ENCODE measurements at regions not wholly inside any gene's neighbourhood (a gene's known extent, or its start where the extent isn't known, plus 50 kb on each side); places are given as distances from the start of the nearest gene placed in this dataset.

DNA sequence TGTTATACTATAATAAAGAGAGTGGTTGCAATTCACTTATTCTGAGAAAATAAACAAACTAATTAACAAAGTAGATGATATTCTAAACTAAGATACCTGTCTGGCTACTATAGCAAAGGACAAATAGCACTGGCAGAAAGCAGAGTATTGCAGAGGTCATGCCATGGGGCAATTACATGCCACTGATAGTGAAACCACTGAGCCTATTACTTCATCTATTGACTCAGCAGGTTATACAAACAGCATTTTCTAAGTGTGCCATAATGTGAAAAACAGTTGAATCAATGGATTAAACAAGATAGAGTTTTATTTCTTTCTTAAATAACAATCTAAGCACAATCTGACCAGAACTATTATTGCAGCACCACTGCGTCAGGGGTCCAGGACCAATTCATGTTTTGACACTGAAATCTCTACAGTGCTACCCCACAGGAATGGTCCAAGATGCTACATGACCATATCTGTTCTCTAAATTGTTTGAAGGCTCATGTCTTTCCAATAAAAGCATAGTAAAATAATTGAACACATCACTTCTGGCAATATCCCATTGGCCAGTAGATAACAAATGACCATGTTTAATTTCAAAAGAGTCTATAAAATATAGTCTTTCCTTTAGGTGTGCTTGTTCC lies 389.5 kb upstream of the GRID2 start:
- no peaks in the 10 kb centered on the region for H3K27me3 ChIP-seq (replicated peaks in 1 of 7)
- H3K4me3 ChIP-seq = no peak overlapping the region
- H3K9me3 ChIP-seq = no peaks in the 10 kb centered on the region
- intact Hi-C loops (cut with DNase I; ENCODE audit: low total_unique reads) = no loop called here
- no peak for DNase-seq
- H3K36me3 ChIP-seq = no peaks in the 10 kb centered on the region
- H3K4me1 ChIP-seq = no peaks in the 10 kb centered on the region
- no peak for TF ChIP-seq POLR2AphosphoS5 (IDR thresholded peaks at IDR 0.05)
- TF ChIP-seq, protein P1, sequence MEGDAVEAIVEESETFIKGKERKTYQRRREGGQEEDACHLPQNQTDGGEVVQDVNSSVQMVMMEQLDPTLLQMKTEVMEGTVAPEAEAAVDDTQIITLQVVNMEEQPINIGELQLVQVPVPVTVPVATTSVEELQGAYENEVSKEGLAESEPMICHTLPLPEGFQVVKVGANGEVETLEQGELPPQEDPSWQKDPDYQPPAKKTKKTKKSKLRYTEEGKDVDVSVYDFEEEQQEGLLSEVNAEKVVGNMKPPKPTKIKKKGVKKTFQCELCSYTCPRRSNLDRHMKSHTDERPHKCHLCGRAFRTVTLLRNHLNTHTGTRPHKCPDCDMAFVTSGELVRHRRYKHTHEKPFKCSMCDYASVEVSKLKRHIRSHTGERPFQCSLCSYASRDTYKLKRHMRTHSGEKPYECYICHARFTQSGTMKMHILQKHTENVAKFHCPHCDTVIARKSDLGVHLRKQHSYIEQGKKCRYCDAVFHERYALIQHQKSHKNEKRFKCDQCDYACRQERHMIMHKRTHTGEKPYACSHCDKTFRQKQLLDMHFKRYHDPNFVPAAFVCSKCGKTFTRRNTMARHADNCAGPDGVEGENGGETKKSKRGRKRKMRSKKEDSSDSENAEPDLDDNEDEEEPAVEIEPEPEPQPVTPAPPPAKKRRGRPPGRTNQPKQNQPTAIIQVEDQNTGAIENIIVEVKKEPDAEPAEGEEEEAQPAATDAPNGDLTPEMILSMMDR (IDR thresholded peaks at IDR 0.05 in 8 of 11, conservative IDR thresholded peaks at IDR 0.05 in 3 of 11) = no peak
- TF ChIP-seq POLR2A (IDR thresholded peaks at IDR 0.05) = no peak
- no peak overlapping the region for H3K27ac ChIP-seq
- WGBS, 5 donors = 92 to 100% (median 96%) methylated on average over 1 of the region's 1 CpG

DNA sequence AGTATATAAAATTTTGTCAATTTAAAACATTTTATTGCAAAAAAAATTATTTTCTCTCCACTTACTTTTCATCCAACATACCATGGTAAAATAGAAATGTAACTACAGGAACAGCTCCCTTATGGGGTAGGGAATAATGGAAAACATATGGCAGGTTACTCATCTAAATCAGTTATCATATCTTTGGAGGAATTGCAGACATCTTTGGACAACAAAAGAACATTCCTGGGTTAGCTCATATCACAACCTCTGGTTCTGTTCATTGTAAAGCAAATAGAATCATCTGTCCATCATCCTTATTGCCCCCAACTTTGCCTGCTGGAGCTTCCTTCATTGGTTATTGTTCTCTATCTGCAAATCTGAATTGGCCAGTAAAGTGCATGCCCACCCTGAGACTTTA lies 387.5 kb upstream of the GRID2 start:
- Histone ChIP-seq H3K27me3 (replicated peaks in 1 of 7) (no peaks in the 10 kb centered on the region), H3K9me3 (no peaks in the 10 kb centered on the region), H3K36me3 (no peaks in the 10 kb centered on the region), H3K4me3 (no peak overlapping the region), H3K4me1 (no peaks in the 10 kb centered on the region), H3K27ac (no peak overlapping the region)
- intact Hi-C loops (cut with DNase I; ENCODE audit: low total_unique reads) = no loop called here
- TF ChIP-seq, protein P1 (IDR thresholded peaks at IDR 0.05 in 8 of 11, conservative IDR thresholded peaks at IDR 0.05 in 3 of 11) = no peak
- TF ChIP-seq POLR2AphosphoS5 (IDR thresholded peaks at IDR 0.05) (no peak), POLR2A (IDR thresholded peaks at IDR 0.05) (no peak)
- DNase-seq = no peak

DNA sequence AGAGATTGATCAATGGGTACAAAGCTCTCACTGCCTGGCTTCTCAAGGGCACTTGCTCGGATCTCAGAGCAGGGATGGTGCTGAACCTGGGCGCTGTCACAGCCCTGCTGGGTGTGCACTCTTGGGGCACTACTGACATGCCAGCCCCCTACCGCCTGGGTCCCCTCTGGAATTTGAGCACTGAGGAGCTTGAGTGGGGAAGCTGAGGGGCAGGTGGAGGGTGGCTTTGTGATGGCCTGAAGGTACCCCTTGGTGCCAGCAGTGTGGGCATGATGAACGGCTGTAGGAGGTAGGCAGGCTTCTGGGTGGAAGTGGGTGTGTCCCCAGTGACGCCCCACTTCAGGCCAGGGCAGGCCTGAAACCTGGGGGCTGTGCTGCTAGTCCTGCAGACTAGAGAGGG lies 379.1 kb upstream of the GRID2 start:
- TF ChIP-seq, protein P1 (IDR thresholded peaks at IDR 0.05 in 8 of 11, conservative IDR thresholded peaks at IDR 0.05 in 3 of 11) = no peak
- no peak overlapping the region for H3K4me3 ChIP-seq
- H3K4me1 ChIP-seq = no peaks in the 10 kb centered on the region
- DNase-seq = peak; percentile 64
- no peak overlapping the region for H3K27ac ChIP-seq
- no peaks in the 10 kb centered on the region for H3K27me3 ChIP-seq (replicated peaks in 1 of 7)
- peaks cover 0 to 9% (median 2%) of the 10 kb centered on the region in 8 donors for H3K9me3 ChIP-seq
- H3K36me3 ChIP-seq = no peaks in the 10 kb centered on the region
- intact Hi-C loops (cut with DNase I; ENCODE audit: low total_unique reads) = no loop called here
- 75 to 92% (median 82%) methylated on average over 4 to 5 of the region's 5 CpGs for WGBS, 5 donors

DNA sequence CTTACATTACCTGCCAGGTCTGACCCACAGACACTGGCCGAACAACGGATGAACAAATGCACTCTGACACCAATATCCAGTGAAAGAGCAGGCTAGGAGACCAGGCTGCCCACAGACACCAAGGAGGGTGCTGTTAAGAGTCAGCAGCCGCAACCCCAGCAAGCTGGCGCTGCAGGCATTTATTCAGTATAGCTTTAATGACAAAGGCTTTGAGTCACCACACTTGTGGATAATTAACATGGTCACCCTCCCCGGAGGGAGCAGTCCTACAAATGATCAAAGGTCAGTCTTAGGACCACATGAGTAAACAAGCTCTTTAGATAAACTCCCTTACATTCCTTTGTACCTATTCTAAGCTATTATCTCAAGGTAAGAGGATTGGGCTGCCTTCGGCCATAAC lies 368.5 kb upstream of the GRID2 start:
- no peaks in the 10 kb centered on the region for H3K4me1 ChIP-seq
- H3K27me3 ChIP-seq (replicated peaks in 1 of 7) = no peaks in the 10 kb centered on the region
- peaks cover 0 to 11% (median 0%) of the 10 kb centered on the region in 8 donors for H3K9me3 ChIP-seq
- TF ChIP-seq POLR2A (IDR thresholded peaks at IDR 0.05) = no peak
- TF ChIP-seq, protein P1 (IDR thresholded peaks at IDR 0.05 in 8 of 11, conservative IDR thresholded peaks at IDR 0.05 in 3 of 11) = no peak
- no peak for TF ChIP-seq POLR2AphosphoS5 (IDR thresholded peaks at IDR 0.05)
- H3K27ac ChIP-seq = no peak overlapping the region
- H3K4me3 ChIP-seq = no peak overlapping the region
- intact Hi-C loops (cut with DNase I; ENCODE audit: low total_unique reads) = no loop called here
- WGBS, 5 donors = 76 to 93% (median 85%) methylated on average over 6 of the region's 6 CpGs
- H3K36me3 ChIP-seq = no peaks in the 10 kb centered on the region
- DNase-seq = no peak

Measured in spleen (tissue), 11 donors.